Neuronal stem cell (in vitro differentiated cells): ENCODE measurements at regions not wholly inside any gene's neighbourhood (a gene's known extent, or its start where the extent isn't known, plus 50 kb on each side); places are given as distances from the start of the nearest gene placed in this dataset.

Experiments
- DNase-seq: peaks from one replicate; pipeline ENCODE4 v3.0.0-alpha.2; 2013; ENCODE audit warnings: low spot score
- H2AFZ ChIP-seq: one replicate; pipeline ENCODE4 v1.6.1; 2013; ENCODE audit warnings: mild to moderate bottlenecking, low read length, inconsistent platforms
- H2AK5ac ChIP-seq: 2 replicates; pipeline ENCODE4 v1.6.1; 2013; ENCODE audit warnings: low read depth, mild to moderate bottlenecking, inconsistent platforms, low read length, moderate library complexity, mixed read lengths
- H2BK120ac ChIP-seq: 2 replicates; pipeline ENCODE4 v1.6.1; 2013; ENCODE audit warnings: low read depth, mild to moderate bottlenecking, inconsistent platforms, low read length, moderate library complexity, mixed read lengths
- H2BK12ac ChIP-seq: one replicate; pipeline ENCODE4 v1.6.1; 2013; ENCODE audit warnings: low read length, inconsistent platforms
- H2BK15ac ChIP-seq: 2 replicates; pipeline ENCODE4 v1.6.1; 2013; ENCODE audit warnings: mild to moderate bottlenecking, low read length, inconsistent platforms, mixed read lengths
- H2BK5ac ChIP-seq: one replicate; pipeline ENCODE4 v1.6.1; 2013; ENCODE audit warnings: inconsistent platforms, mild to moderate bottlenecking, low read length, moderate library complexity
- H3K14ac ChIP-seq: one replicate; pipeline ENCODE4 v1.6.1; 2013; ENCODE audit warnings: low read length, inconsistent platforms
- H3K18ac ChIP-seq: 2 replicates; pipeline ENCODE4 v1.6.1; 2013; ENCODE audit warnings: low read length, inconsistent platforms
- H3K23ac ChIP-seq: 2 replicates; pipeline ENCODE4 v1.6.1; 2013; ENCODE audit warnings: low read depth, mild to moderate bottlenecking, mixed read lengths, low read length, inconsistent platforms; ENCODE audit not compliant: poor library complexity
- H3K27ac ChIP-seq: replicated peaks from 3 replicates; pipeline ENCODE4 v1.5.1; 2013; ENCODE audit warnings: low read length, inconsistent platforms
- H3K27me3 ChIP-seq, 3 experiments: 2 replicates each; pipeline ENCODE4 v1.6.1; 2013; ENCODE audit warnings: low read length in 3 of 3, mild to moderate bottlenecking in 2 of 3, inconsistent platforms in 1 of 3, low read depth in 1 of 3, mixed read lengths in 1 of 3, moderate library complexity in 1 of 3; ENCODE audit not compliant: control insufficient read depth in 3 of 3, insufficient read depth in 3 of 3
- H3K36me3 ChIP-seq, 2 donors: replicated peaks in 1 of 2; 2 replicates each; pipeline ENCODE4 v1.6.1; 2013; ENCODE audit warnings: low read length in 2 of 2; ENCODE audit not compliant: control insufficient read depth in 2 of 2, insufficient read depth in 2 of 2
- H3K4ac ChIP-seq: 2 replicates; pipeline ENCODE4 v1.6.1; 2013; ENCODE audit warnings: inconsistent platforms, mild to moderate bottlenecking, low read length, moderate library complexity
- H3K4me1 ChIP-seq, 2 donors: 1 replicate in 1 of 2; 2 replicates in 1 of 2; pipeline ENCODE4 v1.6.1; 2013; ENCODE audit warnings: low read length in 2 of 2, low read depth in 1 of 2; ENCODE audit not compliant: control insufficient read depth in 2 of 2, insufficient read depth in 1 of 2
- H3K4me2 ChIP-seq: one replicate; pipeline ENCODE4 v1.6.1; 2013; ENCODE audit warnings: mild to moderate bottlenecking, low read length, inconsistent platforms; ENCODE audit not compliant: insufficient read depth, poor library complexity, severe bottlenecking
- H3K4me3 ChIP-seq, 2 donors: 2 replicates each; pipeline ENCODE4 v1.5.1; 2013; ENCODE audit warnings: low read length in 2 of 2, mild to moderate bottlenecking in 2 of 2, inconsistent platforms in 1 of 2, moderate library complexity in 1 of 2
- H3K79me1 ChIP-seq: one replicate; pipeline ENCODE4 v1.6.1; 2013; ENCODE audit warnings: low read depth, mild to moderate bottlenecking, inconsistent platforms, low read length, moderate library complexity
- H3K9ac ChIP-seq: one replicate; pipeline ENCODE4 v1.6.1; 2013; ENCODE audit warnings: mild to moderate bottlenecking, low read depth, low read length, inconsistent platforms; ENCODE audit not compliant: poor library complexity
- H3K9me3 ChIP-seq, 2 donors: replicated peaks in 1 of 2; 2 replicates each; pipeline versions ENCODE3 to v1.6.1; 2013; ENCODE audit warnings: low read length in 2 of 2, mild to moderate bottlenecking in 2 of 2, inconsistent platforms in 1 of 2, low read depth in 1 of 2, mixed read lengths in 1 of 2, moderate library complexity in 1 of 2; ENCODE audit not compliant: control insufficient read depth in 2 of 2, insufficient read depth in 1 of 2
- H4K8ac ChIP-seq: one replicate; pipeline ENCODE4 v1.6.1; 2013; ENCODE audit warnings: low read depth, mild to moderate bottlenecking, inconsistent platforms, low read length, moderate library complexity
- H4K91ac ChIP-seq: one replicate; pipeline ENCODE4 v1.6.1; 2013; ENCODE audit warnings: low read length, low read depth, mild to moderate bottlenecking, inconsistent platforms; ENCODE audit not compliant: poor library complexity
- WGBS, 2 donors: extraction: QIAGEN DNeasy Blood & Tissue Kit; methylation state at CpG; one replicate each; pipeline ENCODE4 v1.1.7; 2013; ENCODE audit warnings: missing lambda C conversion rate in 2 of 2, mixed read lengths in 1 of 2; ENCODE audit not compliant: insufficient read length in 2 of 2, insufficient replicate concordance in 1 of 2; ENCODE audit errors: extremely low coverage in 2 of 2; 5-methylcytosine and 5-hydroxymethylcytosine counted together

- Histone ChIP-seq H3K18ac (no peak overlapping the region), H2AFZ (no peak overlapping the region), H2BK12ac (no peak overlapping the region), H4K91ac (no peak overlapping the region), H3K4ac (no peak overlapping the region), H2BK120ac (no peak overlapping the region), H3K27me3 (no peaks in the 10 kb centered on the region), H3K9ac (no peak overlapping the region), H3K14ac (no peak overlapping the region), H2BK5ac (no peak overlapping the region), H2AK5ac (no peak overlapping the region), H3K36me3 (no peaks in the 10 kb centered on the region), H3K27ac (no peak overlapping the region), H3K23ac (no peak overlapping the region), H3K4me3 (no peak overlapping the region), H3K9me3 (no peaks in the 10 kb centered on the region), H4K8ac (no peak overlapping the region), H3K79me1 (no peaks in the 10 kb centered on the region), H3K4me2 (no peak overlapping the region), H2BK15ac (no peak overlapping the region), H3K4me1 (peaks cover 0 to 5% of the 10 kb centered on the region in 2 donors)
- WGBS, 2 donors = 100% methylated on average over 1 of the region's 4 CpGs; no CpG with 5 or more reads in 1 of the 2 donors
- DNase-seq = no peak
Measured at GRCh38 chr9:79004032-79004431, 567.7 kb upstream of the TLE4 start.

GRCh38 chr9:79006546-79006945, 565.2 kb upstream of the TLE4 start:
- no peak overlapping the region for H2BK120ac ChIP-seq
- WGBS, 2 donors = no CpG with 5 or more reads among the region's 4 CpGs
- H4K91ac ChIP-seq = no peak overlapping the region
- H4K8ac ChIP-seq = no peak overlapping the region
- H3K9me3 ChIP-seq = no peaks in the 10 kb centered on the region
- H3K23ac ChIP-seq = no peak overlapping the region
- no peak overlapping the region for H3K4me3 ChIP-seq
- no peak for DNase-seq
- H3K27ac ChIP-seq = no peak overlapping the region
- H3K4me1 ChIP-seq = peaks cover 0 to 5% of the 10 kb centered on the region in 2 donors
- no peak overlapping the region for H2AK5ac ChIP-seq
- H3K4me2 ChIP-seq = no peak overlapping the region
- no peak overlapping the region for H2BK5ac ChIP-seq
- H3K27me3 ChIP-seq = no peaks in the 10 kb centered on the region
- no peaks in the 10 kb centered on the region for H3K36me3 ChIP-seq
- H3K9ac ChIP-seq = no peak overlapping the region
- no peak overlapping the region for H2BK15ac ChIP-seq
- no peak overlapping the region for H2BK12ac ChIP-seq
- H3K4ac ChIP-seq = no peak overlapping the region
- H2AFZ ChIP-seq = no peak overlapping the region
- H3K14ac ChIP-seq = no peak overlapping the region
- H3K18ac ChIP-seq = no peak overlapping the region
- no peaks in the 10 kb centered on the region for H3K79me1 ChIP-seq

- no peak overlapping the region for H3K27ac ChIP-seq
- H3K18ac ChIP-seq = no peak overlapping the region
- H3K79me1 ChIP-seq = no peaks in the 10 kb centered on the region
- no peak overlapping the region for H3K4ac ChIP-seq
- WGBS, 2 donors = no CpG with 5 or more reads among the region's 8 CpGs
- DNase-seq = no peak
- H2BK120ac ChIP-seq = no peak overlapping the region
- H3K36me3 ChIP-seq = no peaks in the 10 kb centered on the region
- peaks cover 0 to 2% of the 10 kb centered on the region in 2 donors for H3K9me3 ChIP-seq
- H3K4me1 ChIP-seq = peaks cover 0 to 5% of the 10 kb centered on the region in 2 donors
- H3K27me3 ChIP-seq = no peaks in the 10 kb centered on the region
- H2BK15ac ChIP-seq = no peak overlapping the region
- H2BK12ac ChIP-seq = no peak overlapping the region
- H3K14ac ChIP-seq = no peak overlapping the region
- no peak overlapping the region for H3K23ac ChIP-seq
- H2AFZ ChIP-seq = no peak overlapping the region
- no peak overlapping the region for H4K91ac ChIP-seq
- H3K9ac ChIP-seq = no peak overlapping the region
- H2BK5ac ChIP-seq = no peak overlapping the region
- H4K8ac ChIP-seq = no peak overlapping the region
- H3K4me3 ChIP-seq = no peak overlapping the region
- H2AK5ac ChIP-seq = no peak overlapping the region
- no peak overlapping the region for H3K4me2 ChIP-seq
Measured at GRCh38 chr9:79007701-79008483, 563.9 kb upstream of the TLE4 start.

GRCh38 chr9:79008916-79009315, 562.8 kb upstream of the TLE4 start:
- Histone ChIP-seq H2AFZ (no peak overlapping the region), H2BK5ac (no peak overlapping the region), H2BK120ac (no peak overlapping the region), H2AK5ac (no peak overlapping the region), H2BK15ac (no peak overlapping the region), H3K4me3 (no peak overlapping the region), H3K18ac (no peak overlapping the region), H3K9ac (no peak overlapping the region), H3K4me2 (no peak overlapping the region), H3K23ac (no peak overlapping the region), H3K27me3 (no peaks in the 10 kb centered on the region), H4K8ac (no peak overlapping the region), H3K14ac (no peak overlapping the region), H3K36me3 (no peaks in the 10 kb centered on the region), H3K79me1 (no peaks in the 10 kb centered on the region), H4K91ac (no peak overlapping the region), H3K9me3 (peaks cover 0 to 2% of the 10 kb centered on the region in 2 donors), H3K4ac (no peak overlapping the region), H3K4me1 (peaks cover 0 to 5% of the 10 kb centered on the region in 2 donors), H2BK12ac (no peak overlapping the region), H3K27ac (no peak overlapping the region)
- WGBS, 2 donors = no CpG with 5 or more reads among the region's 3 CpGs
- DNase-seq = no peak
